ENCODE measurements at regions not wholly inside any gene's neighbourhood (a gene's known extent, or its start where the extent isn't known, plus 50 kb on each side); places are given as distances from the start of the nearest gene placed in this dataset.

- TF ChIP-seq, protein P1, sequence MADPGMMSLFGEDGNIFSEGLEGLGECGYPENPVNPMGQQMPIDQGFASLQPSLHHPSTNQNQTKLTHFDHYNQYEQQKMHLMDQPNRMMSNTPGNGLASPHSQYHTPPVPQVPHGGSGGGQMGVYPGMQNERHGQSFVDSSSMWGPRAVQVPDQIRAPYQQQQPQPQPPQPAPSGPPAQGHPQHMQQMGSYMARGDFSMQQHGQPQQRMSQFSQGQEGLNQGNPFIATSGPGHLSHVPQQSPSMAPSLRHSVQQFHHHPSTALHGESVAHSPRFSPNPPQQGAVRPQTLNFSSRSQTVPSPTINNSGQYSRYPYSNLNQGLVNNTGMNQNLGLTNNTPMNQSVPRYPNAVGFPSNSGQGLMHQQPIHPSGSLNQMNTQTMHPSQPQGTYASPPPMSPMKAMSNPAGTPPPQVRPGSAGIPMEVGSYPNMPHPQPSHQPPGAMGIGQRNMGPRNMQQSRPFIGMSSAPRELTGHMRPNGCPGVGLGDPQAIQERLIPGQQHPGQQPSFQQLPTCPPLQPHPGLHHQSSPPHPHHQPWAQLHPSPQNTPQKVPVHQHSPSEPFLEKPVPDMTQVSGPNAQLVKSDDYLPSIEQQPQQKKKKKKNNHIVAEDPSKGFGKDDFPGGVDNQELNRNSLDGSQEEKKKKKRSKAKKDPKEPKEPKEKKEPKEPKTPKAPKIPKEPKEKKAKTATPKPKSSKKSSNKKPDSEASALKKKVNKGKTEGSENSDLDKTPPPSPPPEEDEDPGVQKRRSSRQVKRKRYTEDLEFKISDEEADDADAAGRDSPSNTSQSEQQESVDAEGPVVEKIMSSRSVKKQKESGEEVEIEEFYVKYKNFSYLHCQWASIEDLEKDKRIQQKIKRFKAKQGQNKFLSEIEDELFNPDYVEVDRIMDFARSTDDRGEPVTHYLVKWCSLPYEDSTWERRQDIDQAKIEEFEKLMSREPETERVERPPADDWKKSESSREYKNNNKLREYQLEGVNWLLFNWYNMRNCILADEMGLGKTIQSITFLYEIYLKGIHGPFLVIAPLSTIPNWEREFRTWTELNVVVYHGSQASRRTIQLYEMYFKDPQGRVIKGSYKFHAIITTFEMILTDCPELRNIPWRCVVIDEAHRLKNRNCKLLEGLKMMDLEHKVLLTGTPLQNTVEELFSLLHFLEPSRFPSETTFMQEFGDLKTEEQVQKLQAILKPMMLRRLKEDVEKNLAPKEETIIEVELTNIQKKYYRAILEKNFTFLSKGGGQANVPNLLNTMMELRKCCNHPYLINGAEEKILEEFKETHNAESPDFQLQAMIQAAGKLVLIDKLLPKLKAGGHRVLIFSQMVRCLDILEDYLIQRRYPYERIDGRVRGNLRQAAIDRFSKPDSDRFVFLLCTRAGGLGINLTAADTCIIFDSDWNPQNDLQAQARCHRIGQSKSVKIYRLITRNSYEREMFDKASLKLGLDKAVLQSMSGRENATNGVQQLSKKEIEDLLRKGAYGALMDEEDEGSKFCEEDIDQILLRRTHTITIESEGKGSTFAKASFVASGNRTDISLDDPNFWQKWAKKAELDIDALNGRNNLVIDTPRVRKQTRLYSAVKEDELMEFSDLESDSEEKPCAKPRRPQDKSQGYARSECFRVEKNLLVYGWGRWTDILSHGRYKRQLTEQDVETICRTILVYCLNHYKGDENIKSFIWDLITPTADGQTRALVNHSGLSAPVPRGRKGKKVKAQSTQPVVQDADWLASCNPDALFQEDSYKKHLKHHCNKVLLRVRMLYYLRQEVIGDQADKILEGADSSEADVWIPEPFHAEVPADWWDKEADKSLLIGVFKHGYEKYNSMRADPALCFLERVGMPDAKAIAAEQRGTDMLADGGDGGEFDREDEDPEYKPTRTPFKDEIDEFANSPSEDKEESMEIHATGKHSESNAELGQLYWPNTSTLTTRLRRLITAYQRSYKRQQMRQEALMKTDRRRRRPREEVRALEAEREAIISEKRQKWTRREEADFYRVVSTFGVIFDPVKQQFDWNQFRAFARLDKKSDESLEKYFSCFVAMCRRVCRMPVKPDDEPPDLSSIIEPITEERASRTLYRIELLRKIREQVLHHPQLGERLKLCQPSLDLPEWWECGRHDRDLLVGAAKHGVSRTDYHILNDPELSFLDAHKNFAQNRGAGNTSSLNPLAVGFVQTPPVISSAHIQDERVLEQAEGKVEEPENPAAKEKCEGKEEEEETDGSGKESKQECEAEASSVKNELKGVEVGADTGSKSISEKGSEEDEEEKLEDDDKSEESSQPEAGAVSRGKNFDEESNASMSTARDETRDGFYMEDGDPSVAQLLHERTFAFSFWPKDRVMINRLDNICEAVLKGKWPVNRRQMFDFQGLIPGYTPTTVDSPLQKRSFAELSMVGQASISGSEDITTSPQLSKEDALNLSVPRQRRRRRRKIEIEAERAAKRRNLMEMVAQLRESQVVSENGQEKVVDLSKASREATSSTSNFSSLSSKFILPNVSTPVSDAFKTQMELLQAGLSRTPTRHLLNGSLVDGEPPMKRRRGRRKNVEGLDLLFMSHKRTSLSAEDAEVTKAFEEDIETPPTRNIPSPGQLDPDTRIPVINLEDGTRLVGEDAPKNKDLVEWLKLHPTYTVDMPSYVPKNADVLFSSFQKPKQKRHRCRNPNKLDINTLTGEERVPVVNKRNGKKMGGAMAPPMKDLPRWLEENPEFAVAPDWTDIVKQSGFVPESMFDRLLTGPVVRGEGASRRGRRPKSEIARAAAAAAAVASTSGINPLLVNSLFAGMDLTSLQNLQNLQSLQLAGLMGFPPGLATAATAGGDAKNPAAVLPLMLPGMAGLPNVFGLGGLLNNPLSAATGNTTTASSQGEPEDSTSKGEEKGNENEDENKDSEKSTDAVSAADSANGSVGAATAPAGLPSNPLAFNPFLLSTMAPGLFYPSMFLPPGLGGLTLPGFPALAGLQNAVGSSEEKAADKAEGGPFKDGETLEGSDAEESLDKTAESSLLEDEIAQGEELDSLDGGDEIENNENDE (IDR thresholded peaks at IDR 0.05; ENCODE audit: insufficient replicate concordance, low read length): no peak
- TF ChIP-seq GABPA (IDR thresholded peaks at IDR 0.05; ENCODE audit: borderline replicate concordance, insufficient read depth, low read length) (no peak), SIX5 (IDR thresholded peaks at IDR 0.05; ENCODE audit: low read depth, low read length) (no peak), JUN (IDR thresholded peaks at IDR 0.05; ENCODE audit: low read depth, low read length) (no peak), GTF2F1 (IDR thresholded peaks at IDR 0.05; ENCODE audit: borderline replicate concordance, low read depth, low read length) (no peak)
- TF ChIP-seq, protein P2, sequence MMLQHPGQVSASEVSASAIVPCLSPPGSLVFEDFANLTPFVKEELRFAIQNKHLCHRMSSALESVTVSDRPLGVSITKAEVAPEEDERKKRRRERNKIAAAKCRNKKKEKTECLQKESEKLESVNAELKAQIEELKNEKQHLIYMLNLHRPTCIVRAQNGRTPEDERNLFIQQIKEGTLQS (IDR thresholded peaks at IDR 0.05; ENCODE audit: insufficient read depth, low read depth, low read length): no peak
- TF ChIP-seq, protein P3, sequence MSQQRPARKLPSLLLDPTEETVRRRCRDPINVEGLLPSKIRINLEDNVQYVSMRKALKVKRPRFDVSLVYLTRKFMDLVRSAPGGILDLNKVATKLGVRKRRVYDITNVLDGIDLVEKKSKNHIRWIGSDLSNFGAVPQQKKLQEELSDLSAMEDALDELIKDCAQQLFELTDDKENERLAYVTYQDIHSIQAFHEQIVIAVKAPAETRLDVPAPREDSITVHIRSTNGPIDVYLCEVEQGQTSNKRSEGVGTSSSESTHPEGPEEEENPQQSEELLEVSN (IDR thresholded peaks at IDR 0.05): no peak
Observed at GRCh38 chr4:81574991-81575390, 103.3 kb upstream of the RASGEF1B start (continued).

Measured in H1 (cell line).